SIG-M5 (cell line): ENCODE measurements at regions not wholly inside any gene's neighbourhood (a gene's known extent, or its start where the extent isn't known, plus 50 kb on each side); places are given as distances from the start of the nearest gene placed in this dataset.
"Not testable (repeated sequence)": the region's sequence is repeated elsewhere in the genome, so short reads cannot be mapped to it uniquely, and the experiment has no call there.

Experiments
- DNase-seq: peaks from one replicate; lab custom pipeline; 2025; lab: John Stamatoyannopoulos, UW

DNA sequence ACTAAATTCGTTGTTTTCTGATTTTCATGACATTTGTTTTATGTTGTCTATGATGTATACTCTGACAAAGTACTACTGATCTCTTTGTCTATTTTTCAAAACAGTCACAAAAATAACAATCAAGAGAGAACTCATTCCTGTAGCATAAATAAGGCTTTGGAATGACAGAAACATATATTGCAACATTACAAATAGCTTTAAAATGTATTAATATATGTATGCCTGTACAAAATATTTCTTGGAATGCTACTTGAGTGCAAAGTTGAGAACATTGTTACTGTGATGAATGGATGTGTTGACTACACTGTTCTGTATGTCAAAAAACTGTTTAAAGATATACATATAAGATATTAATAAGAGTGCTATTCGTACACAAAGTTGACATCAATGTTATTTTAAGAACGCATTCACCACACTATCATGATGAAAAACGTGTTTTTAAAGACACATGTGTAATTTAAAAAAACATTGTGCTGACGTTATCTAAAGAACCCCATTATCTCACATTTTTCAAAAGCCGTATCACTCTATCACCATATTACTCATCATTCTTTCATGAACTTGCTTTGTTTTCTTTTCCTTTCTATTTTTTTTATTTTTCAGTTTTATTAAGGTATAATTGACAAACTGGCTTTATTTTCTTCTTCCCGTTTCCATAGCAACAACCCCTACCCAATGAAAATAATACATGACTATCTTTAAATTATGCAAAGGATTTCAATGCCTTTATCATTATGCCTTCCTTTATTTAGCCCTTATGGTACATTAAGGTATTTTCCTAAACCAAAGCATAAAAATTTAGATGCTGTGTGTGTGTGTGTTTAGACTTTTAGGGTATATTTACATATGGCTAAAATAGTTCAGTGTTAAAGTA lies 918.8 kb downstream of the SLITRK1 start:
- DNase-seq: no peak

DNA sequence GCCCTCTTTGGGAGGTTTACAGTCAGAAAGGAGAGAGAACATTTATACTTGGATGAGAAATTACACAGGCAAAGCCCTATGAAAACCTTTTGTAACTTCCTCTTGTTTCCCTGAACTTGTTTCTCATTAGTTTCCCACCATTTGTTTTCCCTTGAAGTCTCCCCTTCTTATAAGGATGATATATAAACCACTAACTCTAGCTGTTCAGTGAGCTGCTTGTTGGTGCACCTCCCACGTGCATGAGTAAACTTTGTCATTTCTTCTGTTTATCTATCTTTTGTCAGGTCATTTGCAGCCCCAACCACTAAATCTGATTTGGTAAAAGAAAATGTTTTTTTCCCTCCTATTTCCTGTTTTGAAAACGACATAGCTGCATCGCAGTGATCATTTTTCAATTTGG lies 919.9 kb downstream of the SLITRK1 start:
- no peak for DNase-seq

DNA sequence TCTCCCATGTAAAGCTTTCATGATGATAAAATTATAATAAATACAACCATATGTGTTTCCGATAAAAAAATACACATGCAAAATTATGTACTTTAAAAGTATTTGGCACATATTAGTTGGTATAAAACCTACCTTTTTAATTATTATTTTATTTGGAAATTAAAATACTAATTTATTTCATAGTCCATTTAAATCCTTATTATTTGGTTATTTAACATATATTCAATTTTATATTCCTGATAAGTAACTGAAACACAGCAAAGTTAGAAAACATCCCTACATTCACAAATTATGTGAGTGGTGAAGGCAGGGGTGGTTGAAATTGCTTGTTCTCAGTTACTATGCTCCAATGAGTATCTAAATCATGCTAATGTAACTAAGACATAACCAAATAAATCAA lies 920.5 kb downstream of the SLITRK1 start:
- DNase-seq: no peak

DNA sequence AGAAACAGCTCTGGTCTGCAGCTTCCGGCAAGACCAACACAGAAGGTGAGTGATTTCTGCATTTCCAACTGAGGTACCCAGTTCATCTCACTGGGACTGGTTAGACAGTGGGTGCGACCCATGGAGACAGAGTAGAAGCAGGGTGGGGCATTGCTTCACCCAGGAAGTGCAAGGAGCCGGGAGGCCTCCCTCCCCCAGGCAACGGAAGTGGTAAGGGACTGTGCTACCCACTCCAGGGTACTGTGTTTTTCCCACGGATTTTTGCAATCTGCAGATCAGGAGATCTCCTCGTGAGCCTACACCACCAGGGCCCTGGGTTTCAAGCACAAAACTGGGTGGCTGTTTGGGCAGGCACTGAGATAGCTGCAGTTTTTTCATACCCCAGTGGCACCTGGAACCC lies 929.9 kb downstream of the SLITRK1 start:
- not testable (repeated sequence) for DNase-seq

DNA sequence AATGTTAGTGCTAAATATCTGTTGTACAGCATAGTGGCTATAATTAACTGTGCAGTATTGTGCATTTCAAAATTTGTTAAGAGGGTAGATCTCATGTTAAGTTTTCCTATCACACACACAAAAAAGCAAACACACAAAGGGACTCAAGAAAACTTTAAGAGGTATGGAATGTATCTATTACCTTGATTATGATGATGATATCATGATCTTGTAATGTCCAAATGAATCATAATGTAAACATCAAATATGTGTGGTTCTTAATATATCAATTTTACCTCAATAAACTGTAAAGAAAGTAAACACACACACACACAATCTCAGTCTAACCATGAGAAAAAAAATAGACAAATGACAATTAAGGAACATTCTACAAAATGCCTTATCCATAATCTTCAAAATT lies 934.6 kb downstream of the SLITRK1 start:
- no peak for DNase-seq

DNA sequence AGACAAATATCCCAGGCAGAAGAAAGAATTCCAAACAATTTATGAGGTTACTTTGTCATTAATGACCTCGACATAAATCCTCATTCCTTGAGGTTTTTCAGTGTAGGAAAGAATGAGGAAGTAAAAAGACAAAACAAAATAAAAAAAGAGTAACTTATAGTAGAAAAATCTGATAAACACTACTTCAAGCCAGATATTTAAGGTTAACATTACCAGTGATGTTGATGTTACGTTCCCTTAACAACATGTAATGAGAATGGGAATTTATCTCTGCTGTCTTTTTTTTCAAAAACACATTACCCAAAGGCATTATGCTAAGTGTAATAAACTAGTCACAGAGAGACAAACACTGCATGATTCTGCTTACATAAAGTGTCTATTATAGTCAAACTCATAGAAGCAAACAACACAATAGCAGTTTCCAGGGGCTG lies 935.1 kb downstream of the SLITRK1 start:
- no peak for DNase-seq

DNA sequence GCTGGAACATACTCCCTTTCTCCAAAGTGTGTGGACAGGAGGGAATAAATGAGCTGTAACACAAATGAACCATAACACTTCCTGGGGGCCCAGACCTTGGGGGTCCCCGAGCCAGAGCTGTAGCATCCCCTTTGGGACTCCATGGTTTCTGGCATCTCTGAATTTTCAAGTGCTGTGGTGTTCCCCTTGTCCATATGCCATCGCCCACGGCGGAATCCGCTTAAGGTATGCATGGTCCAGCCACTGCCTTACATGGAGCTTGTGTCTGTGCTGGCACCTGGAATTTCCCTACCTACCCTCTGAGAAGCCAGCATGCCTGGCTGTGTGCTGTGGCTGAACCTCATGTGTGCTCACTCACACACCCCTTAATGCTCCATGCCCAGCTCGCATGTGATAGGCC lies 943.6 kb downstream of the SLITRK1 start:
- no peak for DNase-seq

DNA sequence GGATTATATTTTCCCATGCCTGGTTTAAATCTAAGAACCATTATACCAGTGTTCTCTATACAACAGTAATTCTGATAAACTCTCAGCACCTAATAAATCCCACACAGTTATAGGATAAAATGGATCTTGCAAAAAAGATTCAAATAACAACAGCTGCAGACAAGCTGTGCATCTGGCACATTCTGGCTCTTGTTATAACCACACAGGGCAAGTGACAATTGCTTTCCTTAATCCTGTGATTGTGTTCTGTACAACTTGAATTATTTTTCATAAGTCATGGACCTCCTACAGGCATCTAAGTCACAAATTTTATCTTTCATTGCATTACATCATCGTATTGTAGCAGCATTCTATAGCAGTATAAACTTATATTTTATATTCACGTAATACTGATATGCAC lies 948.3 kb downstream of the SLITRK1 start:
- DNase-seq: no peak

DNA sequence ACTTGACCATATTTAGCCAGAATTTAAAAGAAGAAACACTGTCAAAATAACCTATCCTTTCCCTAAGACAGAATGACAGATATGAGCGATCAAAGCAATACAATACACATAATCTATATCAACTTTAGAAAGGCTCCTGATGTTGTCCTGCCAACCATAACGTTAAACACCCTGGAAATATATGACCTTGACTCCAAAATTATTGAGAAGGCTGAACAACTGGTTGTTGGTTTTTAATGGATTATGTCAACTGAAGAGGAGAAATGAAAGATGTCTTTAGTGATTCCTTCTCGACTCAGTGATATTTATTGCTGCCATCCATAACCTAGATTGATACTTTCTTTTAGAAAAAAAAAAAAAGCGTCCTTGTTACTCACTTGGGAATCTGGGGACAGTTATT lies 957.2 kb downstream of the SLITRK1 start:
- DNase-seq: no peak

DNA sequence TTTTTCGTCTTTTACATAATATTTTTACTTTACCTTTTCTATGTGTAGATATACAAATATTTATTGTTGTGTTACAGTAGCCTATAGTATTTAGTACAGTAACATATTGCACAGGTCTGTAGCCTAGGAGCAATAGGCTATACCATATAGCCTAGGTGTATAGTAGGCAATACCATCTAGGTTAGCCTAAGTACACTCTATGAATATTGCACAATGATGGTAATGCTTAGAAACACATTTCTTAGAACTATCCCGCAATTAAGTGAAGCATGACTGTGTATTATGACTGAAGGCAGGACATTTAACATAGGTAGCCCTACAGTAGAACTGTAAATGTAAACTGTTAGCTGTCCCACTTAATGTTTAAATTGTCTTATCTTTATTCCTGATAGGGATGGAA lies 964.3 kb downstream of the SLITRK1 start:
- DNase-seq: no peak

DNA sequence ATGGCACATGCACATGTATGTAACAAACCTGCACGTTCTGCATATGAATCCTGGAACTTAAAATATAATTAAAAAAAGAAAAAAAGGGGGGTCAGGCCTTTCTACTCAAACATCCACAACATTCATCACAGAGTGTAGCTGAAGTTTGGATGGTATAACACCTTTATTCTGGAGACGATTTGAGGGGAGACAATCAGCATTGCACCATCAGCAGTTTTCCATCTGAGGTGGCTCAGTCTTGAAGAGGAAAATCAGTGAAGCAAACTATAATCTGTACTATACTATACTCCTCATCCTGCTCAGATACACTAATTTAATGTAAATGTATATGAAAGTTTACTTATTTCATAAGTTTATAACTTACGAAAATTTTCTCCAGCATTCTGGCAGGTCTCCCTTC lies 969.7 kb downstream of the SLITRK1 start:
- no peak for DNase-seq

DNA sequence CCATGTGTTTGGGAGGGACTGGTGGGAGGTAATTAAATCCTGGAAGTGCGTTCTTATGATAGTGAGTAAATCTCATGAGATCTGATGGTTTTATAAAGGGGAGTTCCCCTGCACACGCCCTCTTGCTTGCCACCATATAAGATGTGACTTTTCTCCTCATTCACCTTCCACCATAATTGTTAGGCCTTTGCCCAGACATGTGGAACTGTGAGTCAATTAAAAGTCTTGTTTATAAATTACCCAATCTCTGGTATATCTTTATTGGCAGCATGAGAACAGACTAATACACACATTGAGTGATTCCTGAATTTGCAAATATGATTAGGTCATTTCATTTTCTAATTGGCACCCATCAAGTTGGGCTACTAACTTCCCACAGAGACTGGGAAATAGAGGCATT lies 977.2 kb downstream of the SLITRK1 start:
- no peak for DNase-seq

DNA sequence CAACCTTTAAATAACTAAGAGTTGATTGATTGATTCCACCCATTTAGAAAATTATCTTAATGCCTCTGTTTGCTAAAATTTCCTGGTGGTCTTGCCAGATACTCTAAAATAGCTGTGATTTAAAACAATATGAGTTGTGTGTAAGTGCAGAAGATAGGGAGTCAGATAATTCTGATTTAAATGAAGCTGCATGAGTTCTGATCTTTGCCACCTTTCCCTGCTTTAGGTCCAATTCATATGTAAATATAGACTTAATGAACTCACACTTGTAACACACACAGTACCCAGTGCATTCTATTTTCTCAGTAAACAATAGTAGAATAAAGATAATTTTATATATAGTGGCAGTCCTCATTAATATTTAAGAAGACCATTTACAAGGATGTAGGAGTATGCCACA lies 981.8 kb downstream of the SLITRK1 start:
- no peak for DNase-seq

DNA sequence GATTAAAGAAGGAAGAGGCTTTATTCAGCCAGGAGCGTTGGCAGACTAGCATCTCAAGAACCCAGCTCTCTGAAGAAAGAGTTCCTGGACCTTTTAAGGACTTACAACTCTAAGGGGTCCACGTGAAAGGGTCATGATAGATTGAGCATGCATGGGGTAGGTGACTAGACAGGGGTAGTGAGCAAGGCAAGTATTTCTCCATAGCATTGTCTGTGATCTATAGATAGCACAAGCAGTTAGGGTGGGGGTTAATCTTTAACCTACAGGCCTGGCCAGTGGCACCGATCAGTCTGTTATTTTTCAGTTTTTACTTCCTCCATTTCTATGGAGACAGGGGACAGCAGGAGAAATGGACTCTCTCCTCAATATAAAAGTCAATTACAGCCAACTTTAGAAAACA lies 983.7 kb downstream of the SLITRK1 start:
- no peak for DNase-seq

DNA sequence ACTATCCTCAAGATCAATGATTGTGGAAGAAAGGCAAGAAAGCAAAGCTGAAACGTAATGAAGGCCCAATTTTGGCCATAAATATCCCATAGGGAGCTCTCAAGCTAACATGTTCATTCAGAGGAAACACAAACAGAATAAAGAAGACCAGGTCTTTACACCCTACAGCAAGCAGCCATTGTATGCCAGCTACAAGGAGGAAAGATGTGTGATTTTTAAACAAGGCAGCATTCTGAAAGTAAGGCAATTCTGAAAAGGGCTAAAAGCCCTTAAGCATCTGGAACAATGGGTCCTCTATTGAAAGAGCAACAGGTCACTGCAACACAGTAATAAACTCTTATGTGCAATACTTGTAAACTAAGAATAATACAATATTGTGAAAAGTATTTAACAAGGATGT lies 1002.4 kb downstream of the SLITRK1 start:
- no peak for DNase-seq

DNA sequence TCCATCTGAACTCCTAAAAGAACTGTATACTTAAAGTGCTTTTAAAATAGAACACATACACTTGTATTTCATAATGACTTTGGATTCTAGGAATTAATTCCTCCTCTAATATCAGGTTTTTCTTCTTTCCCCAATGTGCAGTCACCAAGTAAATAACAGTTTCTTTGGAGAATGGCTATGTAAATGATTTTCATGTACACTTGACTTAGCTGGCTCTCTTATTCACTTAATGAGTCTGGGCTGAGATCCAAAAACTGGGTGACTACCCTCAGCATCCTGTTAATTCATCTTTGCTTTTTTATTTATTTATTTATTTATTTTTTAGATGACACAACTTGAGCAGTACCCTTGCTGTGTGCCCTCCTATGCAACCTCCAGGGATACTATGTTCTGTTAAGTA lies 1003.7 kb downstream of the SLITRK1 start:
- no peak for DNase-seq

DNA sequence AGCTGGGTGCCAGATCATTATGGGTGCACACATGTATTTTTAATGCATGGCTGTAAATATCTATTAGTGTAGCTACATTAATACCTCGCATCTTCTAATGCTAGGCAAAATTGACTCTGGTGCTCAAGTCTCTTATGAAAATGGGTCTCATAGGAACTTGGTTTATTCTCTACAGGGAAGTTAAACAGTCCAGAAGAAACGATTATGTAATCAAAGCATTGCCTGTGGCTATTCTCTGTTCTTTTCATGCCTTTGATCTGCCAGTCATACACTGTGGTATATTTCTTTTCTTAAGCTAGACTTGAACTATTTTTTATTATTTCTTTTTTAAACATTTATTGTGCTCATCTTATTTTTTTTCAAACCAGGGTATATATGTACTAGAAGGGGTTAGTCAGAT lies 1015.0 kb downstream of the SLITRK1 start:
- no peak for DNase-seq

DNA sequence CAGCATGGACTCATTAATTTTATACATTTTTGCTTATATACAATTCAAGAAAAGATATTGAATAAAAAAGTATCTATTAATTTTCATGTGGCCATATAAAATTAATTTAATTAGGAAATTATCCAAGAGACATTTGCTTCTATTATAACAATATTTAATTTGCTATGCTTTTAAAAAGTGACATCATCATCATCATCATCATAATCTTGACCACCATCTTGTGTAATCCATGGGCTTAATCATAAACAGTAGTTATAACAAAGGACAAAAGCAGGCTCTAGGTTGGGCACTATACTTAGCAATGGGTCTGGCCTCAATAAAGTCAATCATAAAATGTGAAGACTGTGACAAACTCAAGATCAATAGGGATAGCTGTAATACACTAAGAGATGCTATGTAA lies 1031.6 kb downstream of the SLITRK1 start:
- DNase-seq: no peak

DNA sequence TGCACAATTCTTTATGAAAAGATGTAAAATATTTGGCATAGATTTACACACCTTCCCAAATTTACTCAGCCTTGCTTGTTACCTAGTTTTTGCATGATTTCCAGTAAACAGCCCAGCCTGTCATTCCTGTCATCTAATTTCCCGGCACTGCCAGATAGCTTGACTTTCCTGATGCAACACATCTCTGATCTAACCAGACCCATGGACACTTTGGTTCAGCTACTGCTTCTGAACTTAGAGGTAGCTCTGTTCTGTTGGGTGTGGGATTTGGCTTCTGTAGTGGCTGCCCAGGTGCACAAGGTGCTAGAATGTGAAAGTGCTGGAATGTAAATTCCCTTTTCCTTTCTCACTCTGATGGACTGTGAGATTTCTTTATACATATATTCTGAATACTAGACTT lies 1033.5 kb downstream of the SLITRK1 start:
- no peak for DNase-seq

DNA sequence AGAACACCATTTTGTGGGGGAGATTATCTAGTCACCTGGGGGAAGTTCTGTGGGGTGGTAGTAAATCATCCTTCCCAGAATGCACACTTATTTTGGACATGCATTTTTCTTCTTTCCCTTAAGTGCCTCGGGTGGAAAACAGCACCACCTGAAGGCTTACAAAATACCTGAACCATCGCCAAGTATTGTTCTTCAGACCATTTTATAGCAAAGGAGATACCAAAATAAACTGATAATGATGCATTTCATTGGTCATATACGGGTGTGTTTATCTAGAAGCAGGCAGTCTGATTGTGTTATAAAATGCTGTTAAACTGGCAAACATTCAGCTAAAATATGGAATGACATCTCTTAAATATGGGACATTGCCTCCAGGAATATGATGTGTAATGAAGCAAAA lies 1034.7 kb downstream of the SLITRK1 start:
- no peak for DNase-seq

DNA sequence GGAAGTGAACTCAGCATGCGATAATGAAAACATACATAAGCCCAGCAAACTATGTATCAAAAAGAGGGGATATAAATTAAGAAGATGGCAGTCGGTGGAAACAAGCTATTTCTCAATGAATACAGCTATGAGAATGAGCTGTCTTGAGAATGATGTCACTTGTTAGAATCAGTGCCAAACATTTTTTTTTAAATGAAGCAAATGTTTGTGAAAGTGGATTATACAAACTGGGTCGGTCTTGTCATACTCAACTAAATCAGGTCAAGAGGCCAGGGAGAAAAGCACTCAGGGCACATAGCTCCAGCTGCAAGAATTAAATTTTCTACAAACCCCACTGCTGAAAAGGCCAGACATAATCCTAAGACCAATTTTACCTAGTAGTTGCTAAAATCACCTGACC lies 1048.4 kb downstream of the SLITRK1 start:
- DNase-seq: no peak

DNA sequence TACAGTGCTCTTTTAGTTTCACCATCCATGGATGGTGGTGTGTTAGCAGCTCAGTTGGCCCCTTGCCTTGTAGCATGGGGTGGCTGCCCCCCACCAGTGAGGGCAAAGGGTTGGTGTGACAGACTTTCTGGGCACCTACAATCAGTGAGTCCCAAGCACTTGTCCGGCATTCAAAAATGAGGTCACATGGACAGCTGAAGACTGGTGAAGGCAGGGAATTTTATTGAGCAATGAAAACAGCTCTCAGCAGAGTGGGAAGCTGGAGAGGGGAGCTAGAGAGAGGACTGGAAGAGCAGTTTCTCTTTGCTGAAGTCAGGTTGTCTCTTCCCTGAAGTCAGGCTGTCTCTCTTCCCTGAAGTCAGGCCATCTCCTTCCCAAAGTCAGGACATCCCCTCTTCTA lies 1053.2 kb downstream of the SLITRK1 start:
- no peak for DNase-seq

DNA sequence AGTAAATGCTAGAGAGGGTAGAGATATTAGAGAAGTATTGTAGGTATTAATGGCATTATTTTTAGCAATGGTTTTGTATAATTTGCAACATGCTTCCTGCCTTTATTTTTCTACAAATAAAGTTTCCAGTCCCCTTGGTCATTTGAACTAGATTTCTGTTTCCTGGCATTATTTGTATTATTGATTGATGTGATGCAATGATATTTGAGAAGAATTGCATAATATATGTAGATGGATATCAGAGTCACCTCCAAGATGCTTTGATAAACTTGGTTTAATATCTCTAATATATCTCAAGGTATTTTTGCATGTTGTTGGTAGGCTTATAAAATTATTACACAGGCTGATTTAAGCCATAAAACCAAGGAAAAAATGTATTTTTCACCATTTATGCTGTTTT lies 1054.5 kb downstream of the SLITRK1 start:
- no peak for DNase-seq

DNA sequence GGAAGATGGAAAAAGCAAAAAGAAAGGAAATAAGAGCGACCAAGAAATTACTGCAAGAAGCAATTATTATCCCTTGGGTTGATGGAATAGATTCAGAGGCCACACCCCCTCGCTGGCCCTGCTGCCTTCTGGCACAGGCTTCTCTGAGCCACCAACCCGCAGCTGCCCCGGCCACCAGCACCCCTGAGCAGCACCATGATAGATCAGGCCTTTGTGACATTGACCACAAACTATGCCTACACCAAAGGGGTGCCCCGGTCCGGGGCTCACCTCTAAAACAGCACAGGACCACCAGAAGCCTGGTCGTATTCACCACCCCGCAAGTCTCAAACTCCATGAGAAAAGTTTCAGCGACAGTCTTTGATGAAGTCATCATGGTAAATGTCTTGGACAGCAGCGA lies 1059.3 kb downstream of the SLITRK1 start:
- DNase-seq: no peak
